ENCODE measurements at regions not wholly inside any gene's neighbourhood (a gene's known extent, or its start where the extent isn't known, plus 50 kb on each side); places are given as distances from the start of the nearest gene placed in this dataset.

DNA sequence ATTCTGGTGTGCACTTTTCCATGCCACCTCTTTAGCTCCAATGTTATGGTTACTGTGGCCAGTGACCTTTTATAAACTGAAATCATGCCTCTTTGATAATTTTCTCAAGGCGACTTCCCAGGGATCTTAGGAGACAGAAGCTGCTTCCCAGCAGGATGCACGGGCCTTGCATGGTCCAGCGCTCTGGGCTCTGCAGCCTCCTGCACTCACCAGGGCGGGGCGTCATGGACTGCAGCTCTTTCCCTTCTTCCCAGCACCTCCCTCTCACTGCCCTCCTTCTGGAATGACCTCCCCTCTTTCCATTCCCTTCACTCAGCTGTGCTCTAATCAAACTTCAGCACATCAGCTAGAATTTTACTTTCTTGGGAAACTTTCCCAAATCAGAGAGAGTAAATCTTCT is 318.3 kb downstream of the IRS2 start:
- DNase-seq (ENCODE audit: low spot score) (no peak), ATAC-seq (ENCODE audit: low FRiP score) (no peak)
- TF ChIP-seq, protein P1, sequence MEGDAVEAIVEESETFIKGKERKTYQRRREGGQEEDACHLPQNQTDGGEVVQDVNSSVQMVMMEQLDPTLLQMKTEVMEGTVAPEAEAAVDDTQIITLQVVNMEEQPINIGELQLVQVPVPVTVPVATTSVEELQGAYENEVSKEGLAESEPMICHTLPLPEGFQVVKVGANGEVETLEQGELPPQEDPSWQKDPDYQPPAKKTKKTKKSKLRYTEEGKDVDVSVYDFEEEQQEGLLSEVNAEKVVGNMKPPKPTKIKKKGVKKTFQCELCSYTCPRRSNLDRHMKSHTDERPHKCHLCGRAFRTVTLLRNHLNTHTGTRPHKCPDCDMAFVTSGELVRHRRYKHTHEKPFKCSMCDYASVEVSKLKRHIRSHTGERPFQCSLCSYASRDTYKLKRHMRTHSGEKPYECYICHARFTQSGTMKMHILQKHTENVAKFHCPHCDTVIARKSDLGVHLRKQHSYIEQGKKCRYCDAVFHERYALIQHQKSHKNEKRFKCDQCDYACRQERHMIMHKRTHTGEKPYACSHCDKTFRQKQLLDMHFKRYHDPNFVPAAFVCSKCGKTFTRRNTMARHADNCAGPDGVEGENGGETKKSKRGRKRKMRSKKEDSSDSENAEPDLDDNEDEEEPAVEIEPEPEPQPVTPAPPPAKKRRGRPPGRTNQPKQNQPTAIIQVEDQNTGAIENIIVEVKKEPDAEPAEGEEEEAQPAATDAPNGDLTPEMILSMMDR (IDR thresholded peaks at IDR 0.05): no peak

DNA sequence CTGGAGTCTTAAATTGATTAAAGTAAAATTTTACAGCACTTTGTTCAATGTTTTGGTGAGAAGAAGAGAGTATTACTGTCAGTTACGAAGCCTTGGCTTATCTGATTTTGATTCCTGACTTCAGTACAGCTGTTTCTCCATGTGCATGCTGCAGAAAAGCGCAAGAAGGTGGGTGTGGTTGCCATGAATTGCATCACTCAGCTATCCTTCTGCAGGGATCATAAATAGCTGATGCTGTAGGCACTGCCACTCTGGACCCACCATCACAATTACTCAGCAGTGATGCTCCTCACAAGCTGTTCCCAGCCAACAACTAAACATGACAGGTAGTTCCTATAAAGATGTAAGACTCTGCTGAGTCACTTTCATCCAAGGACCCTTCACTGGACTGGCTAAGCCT is 321.2 kb downstream of the IRS2 start:
- no peak for DNase-seq (ENCODE audit: low spot score)
- TF ChIP-seq, protein P1 (IDR thresholded peaks at IDR 0.05): no peak
- no peak for ATAC-seq (ENCODE audit: low FRiP score)

DNA sequence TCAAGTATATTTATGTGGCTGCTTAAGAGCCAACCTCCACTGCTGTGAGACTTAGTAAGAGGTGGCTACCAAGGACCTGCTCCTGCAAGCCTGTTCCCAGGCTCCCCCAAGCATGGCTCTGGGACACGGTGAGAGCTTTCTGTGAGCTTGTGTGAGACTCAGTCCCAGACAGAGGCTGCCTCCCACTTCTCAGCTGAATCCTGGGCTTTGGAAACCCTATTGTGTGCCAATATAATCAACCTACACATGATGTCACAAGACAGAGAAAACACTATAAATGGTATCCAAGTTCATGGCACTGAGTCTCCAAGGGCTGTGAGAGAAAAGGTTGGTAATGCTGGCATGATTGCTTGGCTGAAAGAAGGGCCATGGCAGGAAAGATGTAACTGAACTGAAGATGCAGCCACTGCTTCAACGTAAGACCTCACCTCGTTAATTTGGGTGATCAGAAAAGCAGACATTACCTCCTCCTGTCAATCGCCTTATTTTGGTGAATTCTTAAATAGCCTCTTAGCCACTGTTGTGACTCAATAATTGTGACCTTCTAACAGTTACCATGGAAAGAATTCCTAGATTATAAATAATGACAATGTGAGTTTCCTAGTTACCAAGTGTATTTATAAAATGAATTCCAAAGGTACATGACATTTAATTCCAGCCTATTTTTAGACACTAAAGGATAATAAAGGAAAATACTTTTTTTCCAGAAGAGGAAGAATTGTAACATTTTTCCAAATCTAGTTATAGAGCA is 332.0 kb downstream of the IRS2 start:
- TF ChIP-seq, protein P1 (IDR thresholded peaks at IDR 0.05): no peak
- DNase-seq (ENCODE audit: low spot score) (no peak), ATAC-seq (ENCODE audit: low FRiP score) (no peak)

DNA sequence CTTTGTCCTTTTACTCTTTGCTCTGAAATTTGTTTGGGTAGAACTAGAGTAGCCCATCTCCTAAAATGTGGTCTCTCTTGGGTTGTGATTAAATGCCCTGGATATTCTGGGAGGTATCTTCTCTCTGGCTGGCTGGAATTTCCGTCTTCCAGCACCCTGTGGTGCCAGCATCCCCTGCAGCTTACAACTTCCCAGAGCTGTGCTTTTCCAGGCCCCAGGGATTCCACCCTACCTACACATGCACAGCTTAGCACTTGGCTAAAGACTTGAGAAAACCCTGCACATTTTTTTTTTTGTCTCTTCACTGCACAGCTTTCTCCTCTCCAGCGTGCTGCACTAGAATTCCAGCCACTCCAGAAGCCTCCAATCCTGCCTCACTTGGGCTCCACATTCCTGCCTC is 334.7 kb downstream of the IRS2 start:
- no peak for DNase-seq (ENCODE audit: low spot score)
- no peak for ATAC-seq (ENCODE audit: low FRiP score)
- TF ChIP-seq, protein P1 (IDR thresholded peaks at IDR 0.05): no peak

DNA sequence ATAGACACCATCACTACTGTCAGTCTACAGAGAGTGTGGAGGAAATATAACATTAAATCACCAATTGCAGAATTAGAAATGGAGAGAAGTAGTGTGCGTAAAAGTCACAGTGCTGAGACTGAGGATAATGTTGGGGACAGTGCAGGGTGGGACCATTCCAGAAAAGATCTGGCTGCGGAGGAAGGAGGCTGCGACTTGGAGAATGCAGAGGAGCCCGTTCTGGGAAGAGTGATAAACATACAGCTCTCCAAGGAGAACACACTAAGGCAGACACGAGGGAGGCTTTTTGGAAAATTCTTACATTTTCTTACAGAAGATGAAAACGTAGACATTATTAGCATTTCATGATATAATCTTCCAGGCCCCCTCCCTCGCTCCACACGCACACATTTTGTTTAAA is 337.8 kb downstream of the IRS2 start:
- no peak for ATAC-seq (ENCODE audit: low FRiP score)
- TF ChIP-seq, protein P1 (IDR thresholded peaks at IDR 0.05): no peak
- DNase-seq (ENCODE audit: low spot score): no peak

DNA sequence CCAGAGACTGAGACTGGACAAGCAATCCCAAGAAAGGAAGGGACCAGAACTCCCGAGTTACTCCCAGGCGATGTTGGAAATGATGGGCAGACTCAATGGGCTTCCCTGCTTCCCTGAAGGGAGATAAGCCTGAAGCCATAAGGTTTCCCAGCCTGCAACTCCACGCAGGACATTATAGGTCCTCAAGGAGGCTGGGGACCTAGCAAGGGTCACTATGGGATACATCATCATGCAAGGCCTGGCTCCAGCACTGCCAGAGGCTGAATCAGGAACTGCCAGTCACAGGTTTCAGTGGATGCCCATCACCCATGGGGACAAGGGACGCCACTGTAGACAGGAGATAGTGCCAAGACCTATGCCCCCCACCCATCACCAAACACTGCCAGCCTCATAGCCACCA is 338.7 kb downstream of the IRS2 start:
- no peak for ATAC-seq (ENCODE audit: low FRiP score)
- DNase-seq (ENCODE audit: low spot score): no peak
- TF ChIP-seq, protein P1 (IDR thresholded peaks at IDR 0.05): no peak

DNA sequence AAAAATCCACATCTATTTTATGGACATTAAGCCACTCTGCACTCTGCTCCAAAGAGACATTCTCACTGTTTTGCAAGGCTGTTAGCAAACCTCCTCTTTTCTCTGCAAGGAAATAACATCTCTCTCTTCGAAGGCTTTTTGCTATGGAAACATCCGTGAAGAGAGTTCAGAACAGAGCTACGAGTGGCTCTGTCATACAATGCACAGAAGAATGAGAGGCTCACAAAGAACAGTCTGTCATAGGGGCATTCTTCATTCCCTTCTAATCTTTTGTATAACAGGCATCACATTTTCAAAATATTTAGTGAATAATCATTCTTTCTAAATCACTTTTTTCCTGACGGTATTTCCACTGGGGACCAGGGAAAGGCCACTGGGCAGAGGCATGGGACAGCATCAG is 346.1 kb downstream of the IRS2 start:
- ATAC-seq (ENCODE audit: low FRiP score): no peak
- no peak for DNase-seq (ENCODE audit: low spot score)
- TF ChIP-seq, protein P1 (IDR thresholded peaks at IDR 0.05): no peak
